ENCODE measurements at regions not wholly inside any gene's neighbourhood (a gene's known extent, or its start where the extent isn't known, plus 50 kb on each side); places are given as distances from the start of the nearest gene placed in this dataset.

- no peak for DNase-seq (ENCODE audit: low spot score)
Measured at GRCh38 chrX:42619068-42619467, 158.9 kb downstream of the PPP1R2C start.

DNA sequence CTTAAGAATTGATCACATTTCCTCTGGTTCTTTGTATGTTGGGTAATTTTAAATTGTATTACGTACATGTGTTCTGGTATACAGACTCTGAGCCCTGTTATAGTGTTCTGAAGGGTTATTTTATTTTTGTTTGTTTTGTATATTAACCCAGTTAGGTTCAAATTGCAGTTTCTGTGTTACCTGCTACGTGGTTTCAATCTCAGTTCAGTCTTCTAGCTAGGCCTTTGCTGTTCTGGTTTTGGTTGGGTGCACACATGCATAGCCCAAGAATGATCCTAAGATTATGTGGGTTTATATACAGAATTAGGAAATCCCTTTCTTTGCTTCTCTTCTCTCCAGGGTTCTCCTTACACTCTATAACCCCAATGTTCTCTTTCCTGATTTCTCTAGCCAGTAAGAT, 161.0 kb downstream of the PPP1R2C start:
- no peak for DNase-seq (ENCODE audit: low spot score)

DNA sequence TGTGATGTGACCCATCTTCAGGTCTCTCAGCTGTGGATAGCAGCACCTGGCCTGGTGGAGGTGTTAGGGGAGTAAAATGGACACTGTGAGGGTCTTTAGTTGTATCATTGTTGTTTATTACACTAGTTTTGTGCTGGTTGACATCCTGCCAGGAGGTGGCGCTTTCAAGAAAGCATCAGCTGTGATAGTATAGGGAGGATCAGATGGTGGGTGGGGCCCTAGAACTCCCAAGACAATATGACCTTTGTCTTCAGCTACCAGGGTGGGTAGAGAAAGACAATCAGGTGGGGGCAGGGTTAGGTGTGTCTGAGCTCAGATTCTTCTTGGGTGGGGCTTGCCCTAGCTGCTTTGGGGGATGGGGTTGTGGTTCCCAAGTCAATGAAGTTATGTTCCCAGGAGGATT, 162.8 kb downstream of the PPP1R2C start:
- DNase-seq (ENCODE audit: low spot score) = no peak

GRCh38 chrX:42606591-42606990, 171.4 kb downstream of the PPP1R2C start:
- DNase-seq (ENCODE audit: low spot score) = no peak

DNA sequence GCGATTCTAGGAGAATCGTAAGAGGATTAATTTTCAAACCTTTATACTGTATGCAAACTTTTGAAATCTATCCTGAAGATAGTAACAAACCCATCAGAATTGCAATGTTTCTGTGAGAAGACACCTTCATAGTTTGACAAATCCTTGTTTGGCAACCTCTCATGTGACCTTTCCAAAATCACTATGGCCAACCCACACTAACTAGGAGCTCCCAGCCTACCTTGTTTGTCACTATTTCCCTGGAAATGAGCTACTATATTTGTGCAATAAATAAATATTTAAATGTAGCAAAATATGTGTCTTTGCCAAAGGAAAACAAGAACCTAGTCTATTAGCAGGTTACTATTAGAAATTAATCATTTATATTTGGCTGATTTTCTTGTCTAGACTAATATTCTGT, 173.7 kb downstream of the PPP1R2C start:
- no peak for DNase-seq (ENCODE audit: low spot score)

- no peak for DNase-seq (ENCODE audit: low spot score)
Measured at GRCh38 chrX:42603016-42603415, 174.9 kb downstream of the PPP1R2C start.

DNA sequence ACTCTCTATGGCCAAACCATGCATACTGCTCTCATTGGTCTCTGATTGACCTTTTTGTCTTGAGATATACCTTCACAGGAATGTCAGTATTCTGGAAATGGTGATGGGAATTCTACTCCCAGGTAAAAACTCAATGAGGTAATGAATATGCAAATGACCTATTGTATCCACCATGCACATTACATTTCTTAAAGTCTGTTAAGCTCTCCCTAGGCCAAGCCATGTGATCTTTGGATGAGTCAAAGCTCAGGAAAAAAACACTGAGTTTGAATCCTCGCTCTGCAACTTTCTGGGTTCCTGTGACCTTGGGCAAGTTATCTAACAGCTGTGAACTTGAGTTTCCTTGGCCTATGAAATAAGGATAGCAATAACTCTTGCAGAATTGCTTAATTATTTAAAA, 175.4 kb downstream of the PPP1R2C start:
- DNase-seq (ENCODE audit: low spot score) = no peak

DNA sequence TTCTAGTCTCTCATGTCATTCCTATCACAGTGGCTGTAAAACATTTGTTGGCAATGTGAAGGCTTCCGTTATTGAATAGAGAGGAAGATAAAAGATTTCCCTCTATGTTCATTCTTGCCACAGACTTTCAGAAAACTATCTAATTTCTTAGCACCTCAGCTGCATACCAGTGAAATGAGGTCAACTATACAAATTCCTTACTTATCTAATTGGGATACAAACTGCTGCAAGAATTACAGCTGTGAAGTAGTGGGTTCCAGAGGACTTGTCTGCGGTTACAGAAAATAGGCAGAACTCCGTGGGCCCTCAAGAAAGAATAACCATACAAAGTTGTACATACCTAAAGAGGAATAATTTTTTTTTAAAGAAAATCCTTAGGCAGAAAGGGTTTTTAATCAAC, 175.8 kb downstream of the PPP1R2C start:
- no peak for DNase-seq (ENCODE audit: low spot score)

- no peak for DNase-seq (ENCODE audit: low spot score)
Measured at GRCh38 chrX:42597481-42597880, 180.5 kb downstream of the PPP1R2C start.

DNA sequence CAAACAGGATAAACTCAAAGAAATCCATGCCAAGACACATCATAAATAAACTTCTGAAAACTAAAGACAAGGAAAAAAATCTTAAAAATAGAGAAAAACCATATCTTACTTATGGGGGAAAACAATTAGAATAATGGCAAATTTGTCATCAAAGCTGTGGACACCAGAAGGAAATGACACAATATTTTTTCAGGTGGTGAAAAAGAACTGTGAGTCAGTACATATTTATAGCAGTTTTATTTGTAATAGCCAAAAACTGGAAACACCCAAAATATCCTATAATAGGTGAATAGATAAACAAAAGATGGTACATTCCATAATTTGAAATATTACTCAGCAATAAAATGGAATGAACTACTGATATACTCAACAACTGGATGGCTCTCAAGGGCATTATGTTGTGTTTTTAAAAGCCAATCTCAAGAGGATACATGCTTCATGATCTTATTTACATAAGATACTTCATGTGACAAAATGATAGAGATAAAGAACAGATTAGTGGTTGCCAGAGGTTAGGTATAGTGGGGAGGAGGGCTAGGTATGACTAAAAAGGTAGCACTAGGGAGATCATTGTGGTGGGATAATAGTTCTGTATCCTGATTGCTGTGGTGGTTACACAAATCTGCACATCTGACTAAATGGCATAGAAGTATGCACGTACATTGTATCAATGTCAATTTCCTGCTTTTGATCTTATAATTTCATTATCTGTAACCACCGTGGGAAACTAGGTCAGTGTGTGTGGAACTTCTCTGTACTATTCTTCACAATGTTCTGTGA, 191.9 kb downstream of the PPP1R2C start:
- no peak for DNase-seq (ENCODE audit: low spot score)

DNA sequence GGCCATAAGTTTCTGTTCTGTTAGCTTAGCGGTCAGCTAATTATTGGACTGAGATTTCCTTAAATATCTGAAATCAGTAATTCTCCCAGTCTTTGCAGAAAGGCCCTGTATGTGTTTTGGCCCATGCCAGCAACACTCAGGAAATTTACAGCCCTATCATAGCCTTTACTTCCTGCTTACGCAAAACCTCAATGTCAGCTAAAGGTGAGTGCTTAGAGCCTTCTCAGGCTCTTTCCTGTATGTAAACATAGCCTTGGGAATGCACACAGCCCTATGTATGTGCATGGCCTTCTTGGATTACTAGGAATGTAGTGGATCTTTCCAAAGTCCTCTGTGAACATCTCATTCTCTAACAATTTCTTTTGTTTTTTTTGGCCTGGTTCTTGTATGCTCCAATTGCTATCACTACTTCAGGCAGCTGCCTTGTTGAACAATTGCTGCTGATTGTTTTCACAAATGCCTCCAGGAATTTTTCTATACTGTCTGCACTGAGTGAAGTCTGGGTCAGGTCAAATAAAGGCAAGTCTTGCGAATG, 200.0 kb downstream of the PPP1R2C start:
- DNase-seq (ENCODE audit: low spot score) = no peak

DNA sequence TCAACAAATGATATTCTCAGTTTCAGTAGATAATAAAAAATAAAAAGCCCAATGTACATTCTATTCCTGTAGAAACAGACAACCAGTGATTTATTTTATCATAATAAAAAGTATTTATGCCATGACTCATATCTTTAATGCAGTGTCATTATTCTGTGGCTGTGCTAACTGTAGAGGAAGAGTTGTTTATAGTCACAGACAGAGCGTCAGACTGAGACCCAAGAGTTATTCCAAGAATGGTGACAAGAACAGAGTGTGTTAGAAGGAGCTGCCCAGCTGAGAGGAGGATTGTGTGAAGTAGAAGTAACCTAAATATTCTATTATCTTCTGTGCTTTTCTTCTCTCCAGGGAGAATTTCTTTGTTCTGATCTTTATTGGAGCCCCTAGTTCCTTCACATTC, 210.7 kb downstream of the PPP1R2C start:
- DNase-seq (ENCODE audit: low spot score) = no peak

DNA sequence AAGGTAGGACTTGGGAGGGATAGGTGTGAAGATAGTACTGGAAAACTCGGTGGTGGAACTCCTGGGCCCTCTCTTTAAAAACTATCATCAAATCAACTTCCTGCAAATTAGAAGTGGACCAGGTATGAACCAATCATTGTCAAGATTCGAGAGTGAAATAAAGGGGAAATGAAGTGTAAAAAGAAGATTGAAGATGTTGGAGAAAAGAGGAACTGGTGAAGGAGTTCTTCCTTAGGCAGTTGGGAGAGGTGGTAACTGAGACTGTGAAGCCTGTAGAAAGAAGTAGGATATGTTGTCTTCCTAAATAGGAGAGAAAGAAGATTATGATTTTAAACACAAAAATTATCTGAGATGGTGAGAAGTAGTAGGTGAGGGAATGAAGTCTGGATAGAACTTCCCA, 212.2 kb downstream of the PPP1R2C start:
- no peak for DNase-seq (ENCODE audit: low spot score)

DNA sequence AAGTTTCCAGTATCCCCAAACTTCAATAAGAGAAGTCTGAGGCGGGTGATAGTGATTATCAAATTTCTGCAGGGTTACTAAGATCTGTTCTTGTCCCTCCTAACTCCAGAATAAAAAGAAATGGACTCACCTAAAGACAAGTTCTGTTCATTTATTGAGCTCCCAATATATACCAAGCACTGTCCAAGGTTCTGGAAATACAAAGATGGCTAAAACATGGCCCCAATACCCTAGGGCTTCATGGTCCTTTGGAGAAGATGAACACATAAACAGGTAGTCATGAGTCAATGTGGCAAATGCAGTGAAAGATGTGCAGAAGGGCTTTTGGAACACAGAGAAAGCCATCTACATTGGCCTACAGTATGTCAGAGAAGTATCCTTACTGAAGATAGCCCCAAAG, 231.2 kb downstream of the PPP1R2C start:
- DNase-seq (ENCODE audit: low spot score) = no peak

- no peak for DNase-seq (ENCODE audit: low spot score)
Measured at GRCh38 chrX:42544883-42545282, 233.1 kb downstream of the PPP1R2C start.

DNA sequence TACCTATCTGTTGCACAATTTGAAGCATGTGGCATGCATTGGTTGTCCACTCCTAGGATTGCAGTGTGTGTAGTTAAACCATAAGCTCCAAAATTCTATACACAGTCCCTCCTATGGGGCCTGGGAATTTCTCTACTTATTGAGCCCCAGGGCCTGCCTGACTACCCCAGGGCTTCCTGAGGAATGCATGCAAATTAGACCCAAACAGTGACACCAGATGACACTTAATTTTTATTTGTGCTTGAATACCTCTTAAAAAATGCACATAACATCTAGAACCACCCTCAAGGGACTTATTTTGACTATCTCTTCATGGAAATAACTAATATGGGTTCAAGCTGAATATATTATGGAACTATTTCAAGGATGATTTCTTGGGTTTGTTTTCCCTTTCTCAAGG, 236.4 kb downstream of the PPP1R2C start:
- DNase-seq (ENCODE audit: low spot score) = no peak

GRCh38 chrX:42540146-42540545, 237.8 kb downstream of the PPP1R2C start:
- no peak for DNase-seq (ENCODE audit: low spot score)

- DNase-seq (ENCODE audit: low spot score) = no peak
Measured at GRCh38 chrX:42538405-42538804, 239.6 kb downstream of the PPP1R2C start.

DNA sequence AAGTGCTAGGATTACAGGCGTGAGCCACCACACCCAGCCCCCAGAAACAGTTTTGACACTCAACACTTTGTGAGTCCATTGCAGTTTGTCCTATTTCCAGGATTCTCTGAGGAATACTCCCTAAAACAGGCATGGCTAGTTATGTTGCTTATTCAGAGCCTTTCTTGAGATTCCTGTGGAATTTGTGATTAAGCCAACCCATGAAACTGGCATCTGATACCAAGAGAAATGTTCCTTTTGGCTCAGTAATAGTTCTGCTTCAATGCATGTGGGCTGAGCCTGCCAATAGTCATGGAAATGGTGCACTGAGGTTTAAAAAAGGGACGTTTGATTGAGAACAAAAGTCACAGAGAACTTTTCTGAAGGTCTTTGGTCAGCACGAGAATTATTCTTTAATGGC, 241.7 kb downstream of the PPP1R2C start:
- no peak for DNase-seq (ENCODE audit: low spot score)

DNA sequence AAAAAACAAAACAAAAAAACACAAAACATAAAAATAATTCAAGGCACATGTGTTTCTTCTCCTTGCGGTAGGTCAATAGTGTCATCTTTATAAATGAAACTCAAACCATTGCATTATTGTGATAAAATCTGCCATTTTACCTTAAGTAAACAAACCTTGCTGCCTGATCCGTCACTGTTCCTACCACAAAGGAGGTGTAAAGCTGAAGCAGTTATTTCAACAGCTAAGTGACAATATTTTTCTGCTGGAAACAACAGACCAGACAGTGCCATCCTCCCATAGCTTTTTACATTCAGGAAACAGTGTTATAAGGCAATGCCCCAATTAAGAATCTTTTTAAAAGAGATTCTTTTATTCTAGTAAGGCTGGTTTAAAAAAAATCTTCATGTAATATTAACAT, 242.7 kb downstream of the PPP1R2C start:
- no peak for DNase-seq (ENCODE audit: low spot score)

DNA sequence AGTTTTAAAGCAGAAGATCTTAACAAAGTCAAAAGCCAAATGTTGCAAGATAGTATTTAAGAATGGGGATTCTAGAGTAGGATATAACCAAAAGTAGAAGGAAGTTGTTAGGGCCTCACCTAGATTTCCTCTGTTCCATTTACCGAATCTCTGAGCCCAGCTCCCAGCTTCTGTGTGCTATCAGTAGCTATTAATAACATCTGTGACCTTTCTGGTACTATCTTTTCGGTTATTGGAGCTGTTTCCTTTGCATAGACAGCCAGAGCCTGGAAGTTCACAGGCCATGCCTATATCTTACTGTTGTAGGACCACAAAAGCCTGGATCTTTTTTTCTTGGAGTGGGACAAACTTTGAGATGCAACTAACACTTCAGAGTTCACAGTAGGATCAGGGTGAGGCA, 244.2 kb downstream of the PPP1R2C start:
- DNase-seq (ENCODE audit: low spot score) = no peak

DNA sequence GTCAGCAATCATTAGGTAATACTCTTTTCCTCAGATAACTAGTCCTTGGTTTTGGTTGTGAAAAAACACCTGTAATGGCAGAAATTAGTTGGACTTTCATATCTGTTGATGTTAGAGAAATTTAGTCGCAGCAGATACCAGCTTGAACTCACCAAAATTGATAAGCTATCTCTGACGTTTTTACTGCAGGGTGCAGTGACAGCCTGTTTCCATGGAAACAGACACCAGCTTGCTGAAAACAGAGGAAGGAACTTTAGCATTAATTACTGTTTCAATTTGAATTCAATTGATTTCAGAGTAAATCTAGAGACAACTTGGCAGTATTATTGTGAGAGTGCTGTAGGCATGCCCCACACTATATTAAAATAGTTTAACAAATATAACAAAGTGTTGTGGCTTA, 246.5 kb downstream of the PPP1R2C start:
- no peak for DNase-seq (ENCODE audit: low spot score)

- DNase-seq (ENCODE audit: low spot score) = no peak
Measured at GRCh38 chrX:42530027-42530426, 247.9 kb downstream of the PPP1R2C start.

GRCh38 chrX:42524379-42524778, 253.6 kb downstream of the PPP1R2C start:
- DNase-seq (ENCODE audit: low spot score) = no peak

All from hepatic stellate cell (primary cell).